Panc1 (cell line): ENCODE measurements at regions not wholly inside any gene's neighbourhood (a gene's known extent, or its start where the extent isn't known, plus 50 kb on each side); places are given as distances from the start of the nearest gene placed in this dataset.

Experiments
- ATAC-seq: fragments of 200-7000 bp; cut with Tn5 transposase; 2 replicates; pipeline ENCODE4 v1.9.1; 2020; ENCODE audit warnings: mild to moderate bottlenecking, moderate library complexity
- BruUV-seq: library from RNA; stranded (reverse); fragments of 400-500 nt; replicated peaks from 2 replicates; lab custom pipeline; 2021; lab: Mats Ljungman, UMichigan
- CTCF ChIA-PET: fragments of 300-600 bp; sonication (Branson Sonifier 250); formaldehyde crosslinking; loops from one replicate; lab custom pipeline; 2022; ENCODE audit warnings: antibody characterized with exemption; lab: Charles Lee
- POLR2A ChIA-PET: fragments of 300-600 bp; sonication (Branson Sonifier 250); formaldehyde crosslinking; loops from one replicate; lab custom pipeline; 2022; ENCODE audit warnings: antibody characterized with exemption; lab: Charles Lee
- DNase-seq: peaks from one replicate; pipeline ENCODE4 v3.0.0-alpha.2; 2010; ENCODE audit warnings: low read depth, low spot score
- H3K27ac ChIP-seq: 2 replicates; pipeline ENCODE4 v1.5.1; 2011; ENCODE audit warnings: mild to moderate bottlenecking, low read length, inconsistent platforms
- H3K27me3 ChIP-seq: fragments of 200-500 bp; sonication (Bioruptor generic); 2 replicates; pipeline ENCODE4 v1.6.0; 2014; ENCODE audit warnings: low read length, inconsistent platforms; ENCODE audit not compliant: control insufficient read depth, insufficient read depth
- H3K36me3 ChIP-seq: fragments of 200-500 bp; sonication (Bioruptor generic); 2 replicates; pipeline ENCODE4 v1.5.1; 2014; ENCODE audit warnings: inconsistent platforms, mild to moderate bottlenecking, low read length, moderate library complexity; ENCODE audit not compliant: control insufficient read depth, insufficient read depth
- H3K4me1 ChIP-seq: 2 replicates; pipeline ENCODE4 v1.5.1; 2011; ENCODE audit warnings: inconsistent platforms, mild to moderate bottlenecking, low read length, moderate library complexity; ENCODE audit not compliant: control insufficient read depth, insufficient read depth
- H3K4me3 ChIP-seq, 2 experiments: 2 replicates each; pipeline ENCODE4 v1.5.1; 2011 to 2012; ENCODE audit warnings: low read depth in 2 of 2, low read length in 2 of 2, mild to moderate bottlenecking in 2 of 2, inconsistent platforms in 1 of 2, moderate library complexity in 1 of 2
- H3K9me3 ChIP-seq: fragments of 200-500 bp; sonication (Bioruptor generic); 2 replicates; pipeline ENCODE4 v1.5.1; 2014; ENCODE audit warnings: low read depth, mild to moderate bottlenecking, inconsistent platforms, low read length, moderate library complexity; ENCODE audit not compliant: control insufficient read depth, insufficient read depth
- CTCF ChIP-seq: fragments of 450-650 bp; IDR thresholded peaks from 2 replicates; pipeline ENCODE4 v1.5.1; 2017; ENCODE audit warnings: mild to moderate bottlenecking
- POLR2AphosphoS5 ChIP-seq: IDR thresholded peaks from 2 replicates; pipeline ENCODE4 v1.6.1; 2012; ENCODE audit warnings: mild to moderate bottlenecking, low read depth, low read length, moderate library complexity
- SIN3A ChIP-seq: IDR thresholded peaks from 2 replicates; pipeline ENCODE4 v1.6.1; 2012; ENCODE audit warnings: low read depth, mild to moderate bottlenecking, low read length, moderate library complexity, borderline replicate concordance; ENCODE audit not compliant: insufficient read depth
- TCF7L2 ChIP-seq: IDR thresholded peaks from 2 replicates; pipeline ENCODE4 v1.6.1; 2011; ENCODE audit warnings: mild to moderate bottlenecking, low read depth, low read length, inconsistent platforms
- in situ Hi-C: cut with HindIII; loops from 2 replicates; pipeline ENCODE4 v1.10.0; 2016; ENCODE audit warnings: low sequenced_read_pairs, low pct_unique_long_range_greater_than_20kb
- intact Hi-C: fragments of 100-400 bp; cut with micrococcal nuclease; formaldehyde crosslinking; loops from one replicate; pipeline ENCODE4 v1.10.0; 2022; ENCODE audit not compliant: unreplicated experiment
- TF ChIP-seq, protein P1 (sequence below), 2 experiments: IDR thresholded peaks; 2 replicates each; pipeline ENCODE4 v1.6.1; 2011 to 2012; ENCODE audit warnings: low read depth in 2 of 2, control low read depth in 1 of 2, low read length in 1 of 2, mild to moderate bottlenecking in 1 of 2, moderate library complexity in 1 of 2; ENCODE audit not compliant: insufficient read depth in 1 of 2

GRCh38 chr17:79678091-79678735 lies 52.5 kb upstream of the ENPP7 start:
- H3K4me3 ChIP-seq = no peak overlapping the region
- H3K9me3 ChIP-seq = peaks cover 8% of the 10 kb centered on the region; the same call in 1 of the 2 replicates
- no peaks in the 10 kb centered on the region; the same call in 1 of the 2 replicates for H3K27me3 ChIP-seq
- H3K27ac ChIP-seq = no peak overlapping the region
- no TSS peak for BruUV-seq
- intact Hi-C loops = no loop called here
- ChIA-PET POLR2A (no interaction called here), CTCF (no interaction called here)
- in situ Hi-C loops = no loop called here
- ATAC-seq (no peak), DNase-seq (no peak)
- H3K4me1 ChIP-seq = no peaks in the 10 kb centered on the region
- H3K36me3 ChIP-seq = no peaks in the 10 kb centered on the region
- TF ChIP-seq SIN3A = no peak
- TF ChIP-seq, protein P1, sequence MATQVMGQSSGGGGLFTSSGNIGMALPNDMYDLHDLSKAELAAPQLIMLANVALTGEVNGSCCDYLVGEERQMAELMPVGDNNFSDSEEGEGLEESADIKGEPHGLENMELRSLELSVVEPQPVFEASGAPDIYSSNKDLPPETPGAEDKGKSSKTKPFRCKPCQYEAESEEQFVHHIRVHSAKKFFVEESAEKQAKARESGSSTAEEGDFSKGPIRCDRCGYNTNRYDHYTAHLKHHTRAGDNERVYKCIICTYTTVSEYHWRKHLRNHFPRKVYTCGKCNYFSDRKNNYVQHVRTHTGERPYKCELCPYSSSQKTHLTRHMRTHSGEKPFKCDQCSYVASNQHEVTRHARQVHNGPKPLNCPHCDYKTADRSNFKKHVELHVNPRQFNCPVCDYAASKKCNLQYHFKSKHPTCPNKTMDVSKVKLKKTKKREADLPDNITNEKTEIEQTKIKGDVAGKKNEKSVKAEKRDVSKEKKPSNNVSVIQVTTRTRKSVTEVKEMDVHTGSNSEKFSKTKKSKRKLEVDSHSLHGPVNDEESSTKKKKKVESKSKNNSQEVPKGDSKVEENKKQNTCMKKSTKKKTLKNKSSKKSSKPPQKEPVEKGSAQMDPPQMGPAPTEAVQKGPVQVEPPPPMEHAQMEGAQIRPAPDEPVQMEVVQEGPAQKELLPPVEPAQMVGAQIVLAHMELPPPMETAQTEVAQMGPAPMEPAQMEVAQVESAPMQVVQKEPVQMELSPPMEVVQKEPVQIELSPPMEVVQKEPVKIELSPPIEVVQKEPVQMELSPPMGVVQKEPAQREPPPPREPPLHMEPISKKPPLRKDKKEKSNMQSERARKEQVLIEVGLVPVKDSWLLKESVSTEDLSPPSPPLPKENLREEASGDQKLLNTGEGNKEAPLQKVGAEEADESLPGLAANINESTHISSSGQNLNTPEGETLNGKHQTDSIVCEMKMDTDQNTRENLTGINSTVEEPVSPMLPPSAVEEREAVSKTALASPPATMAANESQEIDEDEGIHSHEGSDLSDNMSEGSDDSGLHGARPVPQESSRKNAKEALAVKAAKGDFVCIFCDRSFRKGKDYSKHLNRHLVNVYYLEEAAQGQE (IDR thresholded peaks at IDR 0.05; ENCODE audit: insufficient read depth in 1 of 2, low read depth in 2 of 2, low read length in 1 of 2) = no peak
- TF ChIP-seq TCF7L2 = no peak
- TF ChIP-seq CTCF = no peak
- no peak for TF ChIP-seq POLR2AphosphoS5

GRCh38 chr17:79677646-79678045 lies 53.1 kb upstream of the ENPP7 start:
- ATAC-seq = no peak
- H3K4me1 ChIP-seq = no peaks in the 10 kb centered on the region
- DNase-seq = no peak
- H3K9me3 ChIP-seq = peaks cover 10% of the 10 kb centered on the region; the same call in 1 of the 2 replicates
- in situ Hi-C loops = no loop called here
- H3K27me3 ChIP-seq = no peaks in the 10 kb centered on the region; the same call in 1 of the 2 replicates
- no peaks in the 10 kb centered on the region for H3K36me3 ChIP-seq
- H3K4me3 ChIP-seq = no peak overlapping the region
- ChIA-PET CTCF (no interaction called here), POLR2A (no interaction called here)
- TF ChIP-seq SIN3A = no peak
- no peak overlapping the region for H3K27ac ChIP-seq
- intact Hi-C loops = no loop called here
- no TSS peak for BruUV-seq

DNA sequence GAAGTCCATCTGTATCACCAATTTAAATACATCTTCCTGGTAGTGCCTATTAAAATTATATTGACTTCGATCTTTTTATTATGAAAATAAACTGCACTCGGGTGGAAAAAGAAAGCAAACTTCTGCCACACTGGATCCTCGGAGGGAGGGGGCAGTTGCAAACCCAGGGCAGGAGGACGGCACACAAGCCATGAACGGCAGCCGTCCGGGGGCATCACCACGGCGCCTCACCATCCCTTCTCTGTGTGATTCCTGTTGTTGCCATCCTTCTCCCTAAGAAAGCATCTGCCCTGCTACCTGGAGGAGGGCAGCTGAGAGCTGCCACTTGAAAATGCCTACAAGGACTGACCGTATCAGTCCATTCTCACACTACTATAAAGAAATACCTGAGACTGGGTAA lies 53.9 kb upstream of the ENPP7 start:
- H3K27me3 ChIP-seq = no peaks in the 10 kb centered on the region; the same call in 1 of the 2 replicates
- H3K4me3 ChIP-seq = no peak overlapping the region
- POLR2A ChIA-PET = no interaction called here
- intact Hi-C loops = no loop called here
- CTCF ChIA-PET = no interaction called here
- in situ Hi-C loops = no loop called here
- no peaks in the 10 kb centered on the region for H3K4me1 ChIP-seq
- H3K36me3 ChIP-seq = no peaks in the 10 kb centered on the region
- DNase-seq (no peak), ATAC-seq (no peak)
- H3K27ac ChIP-seq = no peak overlapping the region
- BruUV-seq = no TSS peak
- H3K9me3 ChIP-seq = peaks cover 10% of the 10 kb centered on the region; the same call in 1 of the 2 replicates
- TF ChIP-seq TCF7L2 (no peak), SIN3A (no peak), POLR2AphosphoS5 (no peak), CTCF (no peak)
- TF ChIP-seq, protein P1 (IDR thresholded peaks at IDR 0.05; ENCODE audit: insufficient read depth in 1 of 2, low read depth in 2 of 2, low read length in 1 of 2) = no peak
